WTC11 (cell line): ENCODE measurements at regions not wholly inside any gene's neighbourhood (a gene's known extent, or its start where the extent isn't known, plus 50 kb on each side); places are given as distances from the start of the nearest gene placed in this dataset.

Experiments used
- ATAC-seq: fragments of 200-7000 bp; cut with Tn5 transposase; 2 replicates; pipeline ENCODE4 v1.10.0; 2021; ENCODE audit warnings: mild to moderate bottlenecking, moderate library complexity
- CTCF ChIA-PET: fragments of 300-600 bp; sonication (Branson Sonifier 250); formaldehyde crosslinking; loops from one replicate; lab custom pipeline; 2021; ENCODE audit warnings: antibody characterized with exemption; lab: Charles Lee
- POLR2A ChIA-PET: fragments of 350-600 bp; sonication (Branson Sonifier 250); formaldehyde crosslinking; loops from one replicate; lab custom pipeline; 2021; ENCODE audit warnings: antibody characterized with exemption; lab: Charles Lee
- DNase-seq: peaks from one replicate; pipeline ENCODE4 v3.0.0; 2021; ENCODE audit warnings: low spot score
- H3K27ac Mint-ChIP-seq: 2 replicates; pipeline ENCODE4 v1.8.0; 2021; ENCODE audit warnings: mixed read lengths
- H3K27me3 Mint-ChIP-seq: 2 replicates; pipeline ENCODE4 v1.8.0; 2021; ENCODE audit warnings: low read depth, mild to moderate bottlenecking, moderate library complexity, mixed read lengths
- H3K36me3 Mint-ChIP-seq: 2 replicates; pipeline ENCODE4 v1.8.0; 2021; ENCODE audit warnings: mixed read lengths
- H3K4me1 Mint-ChIP-seq: 2 replicates; pipeline ENCODE4 v1.8.0; 2022; ENCODE audit warnings: mixed read lengths
- H3K4me3 Mint-ChIP-seq: 2 replicates; pipeline ENCODE4 v1.8.0; 2021; ENCODE audit warnings: mild to moderate bottlenecking, moderate library complexity, mixed read lengths
- H3K9me3 Mint-ChIP-seq: 2 replicates; pipeline ENCODE4 v1.8.0; 2021; ENCODE audit warnings: mixed read lengths
- CDX4 ChIP-seq: fragments of 250-450 bp; sonication (Bioruptor Pico); IDR thresholded peaks from 2 replicates; pipeline ENCODE4 v1.9.0; 2021; ENCODE audit warnings: moderate library complexity, mild to moderate bottlenecking, inconsistent platforms, borderline replicate concordance
- E2F4 ChIP-seq: sonication (generic); formaldehyde crosslinking; IDR thresholded peaks from 2 replicates; pipeline ENCODE4 v1.8.1; 2022; ENCODE audit warnings: low read depth, mild to moderate bottlenecking, moderate library complexity, missing genetic modification reagents, borderline replicate concordance
- ERG ChIP-seq: fragments of 250-450 bp; sonication (Bioruptor Pico); IDR thresholded peaks from 2 replicates; pipeline ENCODE4 v1.8.0; 2021; ENCODE audit warnings: mild to moderate bottlenecking
- ETV6 ChIP-seq: sonication (generic); formaldehyde crosslinking; IDR thresholded peaks from 2 replicates; pipeline ENCODE4 v1.8.1; 2022; ENCODE audit warnings: mild to moderate bottlenecking, missing genetic modification reagents
- FOXK1 ChIP-seq: sonication (generic); formaldehyde crosslinking; IDR thresholded peaks from 2 replicates; pipeline ENCODE4 v1.8.0; 2022; ENCODE audit warnings: mild to moderate bottlenecking, moderate library complexity, missing genetic modification reagents
- FOXP1 ChIP-seq: sonication (generic); formaldehyde crosslinking; IDR thresholded peaks from 2 replicates; pipeline ENCODE4 v1.8.0; 2022; ENCODE audit warnings: missing genetic modification reagents, mild to moderate bottlenecking, moderate library complexity, borderline replicate concordance
- GRHL2 ChIP-seq: fragments of 250-450 bp; sonication (Bioruptor Pico); IDR thresholded peaks from 2 replicates; pipeline ENCODE4 v1.8.0; 2022; ENCODE audit warnings: mild to moderate bottlenecking, moderate library complexity; ENCODE audit not compliant: insufficient replicate concordance, severe bottlenecking
- MLX ChIP-seq: sonication (generic); formaldehyde crosslinking; IDR thresholded peaks from 2 replicates; pipeline ENCODE4 v1.8.1; 2023; ENCODE audit warnings: mild to moderate bottlenecking, missing genetic modification reagents, moderate library complexity
- NFATC4 ChIP-seq: fragments of 250-450 bp; sonication (Bioruptor Pico); IDR thresholded peaks from 2 replicates; pipeline ENCODE4 v1.9.0; 2021; ENCODE audit warnings: mild to moderate bottlenecking
- NR2C2 ChIP-seq: sonication (generic); formaldehyde crosslinking; IDR thresholded peaks from 2 replicates; pipeline ENCODE4 v1.8.0; 2022; ENCODE audit warnings: mild to moderate bottlenecking, missing genetic modification reagents
- STAT6 ChIP-seq: sonication (generic); formaldehyde crosslinking; conservative IDR thresholded peaks from 2 replicates; pipeline ENCODE4 v1.8.1; 2023; ENCODE audit warnings: mild to moderate bottlenecking, low read depth, missing genetic modification reagents, moderate library complexity
- TCF7 ChIP-seq: sonication (generic); formaldehyde crosslinking; IDR thresholded peaks from 2 replicates; pipeline ENCODE4 v1.8.0; 2022; ENCODE audit warnings: mild to moderate bottlenecking, low read depth, missing genetic modification reagents, moderate library complexity
- USF2 ChIP-seq: sonication (generic); formaldehyde crosslinking; IDR thresholded peaks from 2 replicates; pipeline ENCODE4 v1.8.1; 2023; ENCODE audit warnings: mild to moderate bottlenecking, missing genetic modification reagents, moderate library complexity
- ZBTB21 ChIP-seq: sonication (generic); formaldehyde crosslinking; IDR thresholded peaks from 2 replicates; pipeline ENCODE4 v1.8.1; 2023; ENCODE audit warnings: mild to moderate bottlenecking, missing genetic modification reagents, borderline replicate concordance
- ZNF232 ChIP-seq: sonication (generic); formaldehyde crosslinking; IDR thresholded peaks from 2 replicates; pipeline ENCODE4 v1.8.0; 2022; ENCODE audit warnings: mild to moderate bottlenecking, missing genetic modification reagents
- ZNF416 ChIP-seq: fragments of 250-450 bp; sonication (Bioruptor Pico); IDR thresholded peaks from 2 replicates; pipeline ENCODE4 v1.9.0; 2021; ENCODE audit warnings: mild to moderate bottlenecking, inconsistent platforms
- ZNF423 ChIP-seq: fragments of 250-450 bp; sonication (Bioruptor Pico); IDR thresholded peaks from 2 replicates; pipeline ENCODE4 v2.1.2; 2022; ENCODE audit warnings: mild to moderate bottlenecking, moderate library complexity
- ZNF671 ChIP-seq: fragments of 250-450 bp; sonication (Bioruptor Pico); IDR thresholded peaks from 2 replicates; pipeline ENCODE4 v1.8.0; 2021; ENCODE audit warnings: mild to moderate bottlenecking

- Mint-ChIP-seq H3K27me3 (no peaks in the 10 kb centered on the region), H3K27ac (no peak overlapping the region), H3K4me3 (no peak overlapping the region), H3K4me1 (no peaks in the 10 kb centered on the region), H3K9me3 (0 out of 2 replicates have a peak, but pooled peaks cover 5% of the 10 kb centered on the region), H3K36me3 (no peaks in the 10 kb centered on the region)
- DNase-seq: no peak
- no peak for ATAC-seq
- CTCF ChIA-PET: no interaction called here
- POLR2A ChIA-PET: no interaction called here
- TF ChIP-seq ZNF416 (CRISPR knock-in tag) (no peak), FOXP1 (CRISPR knock-in tag) (no peak), ZNF671 (CRISPR knock-in tag) (no peak), STAT6 (CRISPR knock-in tag) (no peak), CDX4 (CRISPR knock-in tag) (no peak), ETV6 (CRISPR knock-in tag) (no peak), ZBTB21 (CRISPR knock-in tag) (no peak), NR2C2 (CRISPR knock-in tag) (no peak), USF2 (CRISPR knock-in tag) (no peak), ZNF423 (no peak), ZNF232 (no peak), MLX (CRISPR knock-in tag) (no peak), GRHL2 (no peak), NFATC4 (CRISPR knock-in tag) (no peak), FOXK1 (CRISPR knock-in tag) (no peak), TCF7 (CRISPR knock-in tag) (no peak), E2F4 (no peak)
Observed at GRCh38 chr15:31557899-31558298, 231.3 kb downstream of the KLF13 start.

GRCh38 chr15:31558840-31559239 lies 232.2 kb downstream of the KLF13 start:
- no peaks in the 10 kb centered on the region for H3K36me3 Mint-ChIP-seq
- no peak overlapping the region for H3K27ac Mint-ChIP-seq
- no peaks in the 10 kb centered on the region for H3K4me1 Mint-ChIP-seq
- no peaks in the 10 kb centered on the region for H3K27me3 Mint-ChIP-seq
- no peak for ATAC-seq
- POLR2A ChIA-PET: no interaction called here
- no peak overlapping the region for H3K4me3 Mint-ChIP-seq
- H3K9me3 Mint-ChIP-seq: 0 out of 2 replicates have a peak, but pooled peaks cover 5% of the 10 kb centered on the region
- no peak for TF ChIP-seq ERG (CRISPR knock-in tag)
- TF ChIP-seq, all 79 proteins: peak for 0
- CTCF ChIA-PET: no interaction called here
- DNase-seq: no peak
